ENCODE measurements at regions not wholly inside any gene's neighbourhood (a gene's known extent, or its start where the extent isn't known, plus 50 kb on each side); places are given as distances from the start of the nearest gene placed in this dataset.
A peak's percentile ranks its signal among the peaks of the same experiment; 100 is the strongest.
"Not testable (repeated sequence)": the region's sequence is repeated elsewhere in the genome, so short reads cannot be mapped to it uniquely, and the experiment has no call there.

DNA sequence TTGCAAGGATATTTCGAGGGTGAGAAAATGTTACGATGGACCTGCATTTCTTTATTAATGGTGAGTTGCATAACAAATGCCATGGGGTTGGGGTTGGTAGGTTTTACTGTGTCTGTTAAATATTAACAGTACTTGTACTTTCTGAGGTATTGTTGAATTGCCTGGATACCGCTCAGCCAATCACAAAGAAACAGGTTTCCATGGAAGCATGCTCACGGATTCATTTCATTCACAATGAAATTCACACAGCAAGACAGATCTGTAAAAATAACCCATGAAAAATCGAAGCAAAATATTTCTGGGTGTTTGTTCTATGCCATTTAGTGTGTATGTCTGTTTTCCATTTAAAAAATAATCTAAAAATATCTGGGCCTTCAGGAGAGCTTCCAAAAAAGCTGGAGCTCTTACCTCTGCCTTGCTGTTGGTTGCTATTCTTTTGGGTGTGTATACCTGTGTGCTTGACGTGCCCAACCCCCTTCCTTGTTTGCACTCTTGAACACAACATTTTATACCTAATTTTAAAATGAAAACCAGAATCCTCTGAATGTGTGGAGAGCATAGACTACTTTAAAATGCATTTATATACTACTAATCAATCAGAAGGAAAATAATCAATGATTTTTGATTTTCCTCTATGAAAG is 479.8 kb upstream of the TBL1XR1 start:
- DNase-seq (ENCODE audit: low spot score), result no peak

DNA sequence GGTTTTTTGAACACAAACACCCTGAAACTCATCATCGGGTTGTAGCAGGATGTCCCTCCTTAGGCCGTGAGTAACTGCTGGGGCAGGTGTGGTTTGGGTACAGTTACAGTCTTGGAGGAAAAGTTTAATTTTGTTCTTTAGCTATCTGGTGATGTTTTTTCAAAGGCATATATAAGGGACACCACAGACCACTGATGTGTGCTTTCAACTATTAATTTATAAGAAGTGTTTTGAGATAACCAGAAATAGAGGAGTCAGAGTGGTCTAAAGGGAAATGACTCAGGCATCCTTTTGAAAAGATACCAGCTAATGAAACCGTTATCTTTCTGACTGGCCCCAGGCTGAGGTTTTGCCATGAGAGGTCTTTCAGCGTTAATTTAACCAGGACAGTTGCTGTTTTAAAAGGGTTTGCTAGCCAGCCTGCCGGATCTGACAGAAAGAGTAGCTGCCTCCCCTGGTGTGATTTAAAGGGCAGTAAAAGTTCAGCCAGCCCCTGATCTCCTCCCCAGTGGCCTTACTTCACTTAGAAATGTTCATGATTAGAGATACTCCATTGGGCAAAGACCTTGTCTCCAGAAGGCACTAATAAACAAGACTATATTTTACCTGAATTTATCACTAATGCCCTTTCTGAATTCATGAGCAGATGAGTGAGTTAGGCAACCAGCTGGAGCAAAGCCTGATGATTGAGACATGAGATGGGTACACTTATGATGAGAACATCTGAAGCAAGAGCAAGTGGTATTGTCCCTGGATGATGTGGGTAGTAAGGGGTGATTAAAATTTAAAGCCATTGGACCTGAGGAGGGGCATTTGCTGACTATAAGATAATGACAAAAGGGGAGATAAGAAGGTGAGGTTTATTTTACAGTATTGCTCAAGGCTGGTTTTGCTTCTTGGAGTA is 482.5 kb upstream of the TBL1XR1 start:
- no peak for DNase-seq (ENCODE audit: low spot score)

DNA sequence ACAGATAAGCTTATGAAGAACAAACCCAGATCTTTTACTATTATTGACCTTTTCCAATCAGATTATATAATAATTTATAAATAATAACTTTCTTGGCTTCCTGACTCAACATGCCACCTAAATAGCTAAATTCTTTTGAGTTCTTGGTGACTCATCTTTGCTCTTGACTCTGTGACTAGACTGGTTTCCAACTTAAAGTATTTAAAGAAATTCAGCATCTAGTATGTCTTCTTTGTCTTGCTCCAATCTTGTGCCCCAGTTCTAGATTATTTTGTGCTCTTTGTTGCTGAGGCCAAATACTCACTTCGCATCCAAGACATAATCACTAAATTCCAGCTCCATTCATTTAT is 483.2 kb upstream of the TBL1XR1 start:
- no peak for DNase-seq (ENCODE audit: low spot score)

DNA sequence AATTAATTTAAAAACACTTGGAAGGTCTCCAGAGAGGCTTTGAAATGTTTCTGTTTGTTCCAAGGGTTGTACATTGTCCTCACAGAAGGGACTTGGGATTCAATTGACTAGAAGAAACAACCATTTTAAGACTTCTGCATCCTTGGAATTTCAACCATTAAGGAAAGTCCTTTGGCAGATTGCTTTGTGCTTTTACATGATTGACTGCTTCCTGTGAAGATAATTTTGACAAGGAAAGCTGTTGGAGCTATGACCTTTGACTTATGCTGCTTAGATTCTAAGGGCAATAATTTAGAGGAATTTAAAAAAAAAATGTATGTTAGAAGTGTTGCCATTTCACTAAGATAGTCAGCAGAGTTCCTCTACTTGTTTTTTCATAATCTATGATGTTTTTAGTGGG is 483.9 kb upstream of the TBL1XR1 start:
- no peak for DNase-seq (ENCODE audit: low spot score)

DNA sequence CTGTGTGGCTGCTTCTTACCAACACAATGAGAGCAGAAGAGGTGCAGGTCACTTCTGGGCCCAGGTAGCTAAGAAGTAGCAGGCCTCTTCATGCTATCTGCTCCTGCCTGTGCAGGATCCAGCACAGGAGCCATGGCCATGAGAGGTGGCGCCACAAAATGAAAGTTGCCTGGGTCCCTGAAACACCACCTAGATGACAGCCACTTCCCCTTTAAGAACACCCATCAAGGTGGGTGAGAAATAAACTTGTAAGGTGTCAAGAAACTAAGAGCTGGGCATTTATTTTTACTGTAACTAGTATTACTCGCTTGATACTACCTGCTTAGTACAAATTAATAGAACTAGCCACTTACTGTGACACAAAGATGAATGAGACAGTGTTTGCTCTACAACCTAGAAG is 484.6 kb upstream of the TBL1XR1 start:
- DNase-seq (ENCODE audit: low spot score), result no peak

DNA sequence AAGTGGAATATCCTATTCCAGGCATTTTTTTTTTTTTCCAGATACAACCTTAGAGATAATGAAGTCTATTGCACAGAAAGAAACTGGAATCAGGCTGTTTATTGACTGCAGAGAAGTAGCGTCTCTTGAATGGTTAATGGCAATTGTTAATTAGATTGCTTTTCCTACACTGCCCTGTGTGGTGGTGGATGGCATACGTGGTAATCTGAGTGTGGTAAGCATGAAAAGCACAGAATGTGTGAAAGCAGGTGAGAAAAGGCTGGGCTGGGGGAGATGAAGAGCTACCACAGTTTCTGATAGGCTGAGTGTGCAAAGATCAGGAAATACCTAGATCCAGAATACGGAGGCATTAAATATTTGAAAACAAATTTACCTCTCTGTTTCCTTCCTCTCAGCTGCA is 486.3 kb upstream of the TBL1XR1 start:
- no peak for DNase-seq (ENCODE audit: low spot score)

DNA sequence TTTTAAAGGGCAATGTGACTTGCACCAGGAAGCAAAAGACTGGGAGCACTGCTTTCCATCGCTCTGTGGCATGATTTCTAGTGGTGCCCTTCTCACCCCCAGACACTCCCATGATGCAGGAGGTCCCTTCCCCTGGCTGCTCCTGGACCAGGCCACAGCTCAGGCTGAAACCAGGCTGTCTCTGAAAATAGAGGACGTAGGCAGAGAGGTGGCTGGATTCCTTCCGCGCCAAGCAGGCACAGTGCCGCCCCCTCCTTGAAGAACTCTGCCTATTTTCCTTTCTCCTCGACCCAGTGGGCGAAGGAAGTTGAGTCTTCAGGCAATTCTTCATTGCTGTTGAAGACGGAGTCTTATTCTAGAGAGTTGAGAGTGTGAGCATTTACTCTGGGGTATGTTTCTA is 489.4 kb upstream of the TBL1XR1 start:
- DNase-seq (ENCODE audit: low spot score), result no peak

DNA sequence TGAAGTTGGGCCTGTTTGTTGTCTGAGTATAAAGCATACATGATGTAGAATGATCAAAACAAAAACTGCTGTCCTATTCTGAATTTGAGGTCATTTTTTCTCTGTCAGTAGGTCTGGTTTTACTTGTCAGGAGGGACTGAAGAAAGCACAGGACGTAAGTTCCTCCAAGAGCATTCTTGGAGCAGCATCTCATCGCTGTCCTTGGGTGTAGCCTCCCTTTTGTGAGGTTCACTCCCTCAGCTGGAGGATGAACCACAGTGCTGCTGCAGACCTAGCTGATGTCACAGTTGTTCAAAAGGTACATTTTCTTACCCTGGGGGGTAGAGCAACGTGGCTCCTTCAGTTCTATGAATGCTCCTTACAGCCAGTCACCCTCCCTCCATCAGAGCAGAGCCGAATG is 490.0 kb upstream of the TBL1XR1 start:
- DNase-seq (ENCODE audit: low spot score), result no peak

DNA sequence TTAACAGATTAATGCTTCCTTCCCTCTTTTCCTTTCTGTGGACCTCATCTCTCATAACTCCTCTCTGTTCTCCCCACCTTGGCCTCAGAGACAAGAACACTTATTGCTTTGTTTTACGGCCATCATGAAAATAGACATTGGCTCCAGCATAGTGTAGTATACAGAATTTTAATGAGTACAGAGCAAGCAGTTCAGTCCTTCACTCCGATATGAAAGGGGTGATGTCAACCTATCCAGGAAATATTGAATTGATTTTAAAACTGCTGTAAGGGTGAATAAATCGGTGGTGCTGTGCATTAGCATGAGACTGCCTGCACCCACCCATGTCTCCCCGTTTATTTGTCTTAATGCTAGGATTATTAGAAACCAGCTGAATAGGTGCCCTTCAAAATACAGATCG is 490.9 kb upstream of the TBL1XR1 start:
- DNase-seq (ENCODE audit: low spot score), result no peak

DNA sequence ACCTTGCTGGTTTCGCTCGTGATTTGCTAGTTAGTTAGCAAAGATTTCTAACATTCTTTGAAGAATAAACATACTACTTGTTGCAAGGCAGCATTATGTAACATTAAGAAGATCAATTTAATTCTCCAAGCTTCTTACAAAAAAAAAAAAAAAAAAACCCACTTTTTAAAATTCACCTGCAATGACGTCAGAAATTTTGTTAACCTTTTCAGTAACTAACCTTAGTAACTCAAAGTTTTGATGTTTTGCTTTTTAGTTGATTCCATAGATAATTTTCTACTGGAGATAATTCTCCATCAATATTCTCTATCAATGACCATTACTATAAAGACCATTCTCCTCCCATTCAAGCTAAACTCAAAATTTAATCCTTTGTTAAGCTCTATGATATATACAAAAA is 491.8 kb upstream of the TBL1XR1 start:
- no peak for DNase-seq (ENCODE audit: low spot score)

DNA sequence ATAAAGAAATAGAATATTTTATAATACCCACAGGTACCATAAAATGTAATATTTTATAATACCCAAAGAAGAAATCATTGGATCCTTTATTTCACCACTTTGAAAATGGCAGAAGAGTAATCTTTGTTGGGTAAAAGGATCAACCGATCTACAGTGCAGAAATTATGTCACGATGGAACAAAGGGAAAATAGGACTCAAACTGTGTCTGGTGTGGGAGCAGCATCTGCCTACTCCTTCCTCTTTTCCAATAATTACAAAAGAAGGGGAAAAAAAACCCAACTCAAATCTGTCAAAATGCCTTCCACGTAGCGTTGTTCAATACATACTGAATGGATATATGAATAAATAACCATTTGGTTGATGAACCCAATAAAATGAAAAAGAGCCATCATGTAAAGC is 492.6 kb upstream of the TBL1XR1 start:
- no peak for DNase-seq (ENCODE audit: low spot score)

DNA sequence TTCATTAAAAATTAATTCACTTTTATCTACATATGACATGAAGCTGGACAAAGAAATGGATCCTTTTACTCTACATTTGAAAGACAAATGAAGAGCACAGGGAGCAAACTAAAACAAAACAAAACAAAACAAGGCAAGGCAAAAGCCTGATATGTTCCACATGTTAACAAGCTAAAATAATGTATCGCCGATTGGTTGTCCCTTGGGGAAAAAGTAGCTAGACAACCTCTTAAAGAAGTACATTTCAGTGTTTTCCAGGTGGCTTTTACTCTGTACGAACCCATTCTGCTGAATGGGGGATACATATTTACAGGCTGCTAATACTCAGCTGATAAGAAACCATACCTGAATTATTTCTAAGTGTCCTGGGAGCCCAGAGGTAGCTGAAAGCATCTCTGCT is 493.0 kb upstream of the TBL1XR1 start:
- DNase-seq (ENCODE audit: low spot score), result no peak

DNA sequence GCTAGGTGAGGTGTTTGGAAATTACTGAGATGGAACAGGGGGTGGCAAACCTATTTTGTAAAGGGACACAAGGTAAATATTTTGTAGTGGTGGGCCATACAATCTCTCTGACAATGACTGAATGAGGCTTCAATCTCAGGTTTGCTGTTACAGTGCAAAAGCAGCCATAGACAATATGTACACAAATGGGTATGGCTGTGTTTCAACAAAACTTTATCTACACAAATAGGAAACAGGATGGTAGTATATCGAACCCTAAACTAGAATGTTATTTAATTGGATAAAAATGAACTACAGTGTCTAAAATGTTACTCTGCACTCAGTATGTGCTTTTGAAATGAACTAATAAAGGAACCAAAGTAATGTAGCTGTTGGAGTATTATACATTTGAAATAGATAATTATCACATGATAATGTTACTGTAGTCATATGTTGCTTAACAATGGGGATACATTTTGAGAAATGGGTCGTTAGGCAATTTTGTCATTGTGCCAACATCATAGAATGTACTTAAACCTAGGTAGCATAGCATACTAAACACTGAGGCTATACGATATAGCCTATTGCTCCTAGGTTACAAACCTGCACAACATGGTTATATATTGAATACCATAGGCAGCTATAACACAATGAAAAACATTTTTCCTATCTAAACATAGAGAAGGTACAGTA is 495.2 kb upstream of the TBL1XR1 start:
- no peak for DNase-seq (ENCODE audit: low spot score)

DNA sequence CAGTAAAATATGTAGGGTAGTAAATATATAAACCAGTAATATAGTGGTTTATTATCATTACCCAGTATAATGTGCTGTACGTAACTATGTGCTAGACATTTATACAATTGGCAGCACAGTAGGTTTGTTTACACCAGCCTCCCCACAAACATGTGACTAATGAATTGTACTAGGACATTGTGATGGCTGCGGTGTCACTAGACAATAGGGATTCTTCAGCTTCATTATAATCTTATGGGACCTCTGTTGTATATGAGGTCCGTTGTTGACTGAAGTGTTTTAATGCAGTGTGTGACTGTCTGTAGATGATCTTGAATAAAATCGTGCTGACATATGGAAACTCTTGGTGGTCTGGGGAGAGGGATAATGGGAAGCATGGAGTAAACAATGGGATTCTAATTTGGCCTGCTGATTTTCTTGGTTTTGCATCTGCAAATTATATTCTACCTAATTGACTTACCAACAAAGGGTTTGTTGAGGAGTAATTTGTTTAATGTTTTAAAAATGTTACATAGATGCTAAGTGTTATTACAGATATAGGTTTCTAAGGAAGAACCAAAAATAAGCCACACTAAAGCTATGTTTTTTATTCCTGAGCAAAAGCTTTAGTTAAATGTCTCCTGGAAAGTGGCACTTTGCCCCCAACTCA is 496.5 kb upstream of the TBL1XR1 start:
- no peak for DNase-seq (ENCODE audit: low spot score)

DNA sequence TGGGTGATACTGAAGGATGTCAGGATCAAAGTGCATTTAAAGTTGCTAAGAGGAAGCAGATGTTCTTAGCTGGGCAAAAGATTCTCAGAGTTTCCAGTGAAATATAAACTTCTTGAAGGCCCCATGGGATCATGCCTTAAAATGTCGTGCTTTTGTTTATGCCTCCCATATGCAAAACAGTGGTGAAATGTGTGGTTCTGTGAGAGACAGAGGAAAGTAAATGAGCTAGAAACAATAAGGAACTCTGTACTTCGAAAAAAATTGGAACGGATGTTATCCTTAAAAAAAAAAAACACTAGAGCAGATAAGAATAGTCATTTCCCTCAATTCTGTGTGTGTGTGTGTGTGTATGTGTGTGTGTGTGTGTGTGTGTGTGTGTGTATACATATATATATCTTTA is 497.0 kb upstream of the TBL1XR1 start:
- peak; percentile 35 for DNase-seq (ENCODE audit: low spot score)

DNA sequence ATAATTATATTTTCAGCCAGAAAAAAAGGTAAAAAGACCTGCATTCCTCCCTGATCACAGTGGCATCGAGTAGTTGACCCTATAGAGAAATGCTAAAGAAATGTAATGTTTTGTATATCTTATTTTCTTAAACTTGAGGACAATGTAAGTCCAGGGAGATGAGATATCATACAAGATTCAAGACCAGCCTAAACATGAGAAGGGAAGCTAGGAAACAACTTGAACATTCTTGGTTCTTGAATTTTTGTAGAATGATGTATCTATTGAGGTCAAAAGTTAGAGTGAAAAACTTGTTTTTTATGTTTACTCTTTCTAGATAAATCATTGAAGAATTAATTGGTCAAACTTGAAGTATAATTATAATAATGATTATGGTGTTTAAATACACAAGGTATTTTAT is 497.7 kb upstream of the TBL1XR1 start:
- DNase-seq (ENCODE audit: low spot score), result no peak

DNA sequence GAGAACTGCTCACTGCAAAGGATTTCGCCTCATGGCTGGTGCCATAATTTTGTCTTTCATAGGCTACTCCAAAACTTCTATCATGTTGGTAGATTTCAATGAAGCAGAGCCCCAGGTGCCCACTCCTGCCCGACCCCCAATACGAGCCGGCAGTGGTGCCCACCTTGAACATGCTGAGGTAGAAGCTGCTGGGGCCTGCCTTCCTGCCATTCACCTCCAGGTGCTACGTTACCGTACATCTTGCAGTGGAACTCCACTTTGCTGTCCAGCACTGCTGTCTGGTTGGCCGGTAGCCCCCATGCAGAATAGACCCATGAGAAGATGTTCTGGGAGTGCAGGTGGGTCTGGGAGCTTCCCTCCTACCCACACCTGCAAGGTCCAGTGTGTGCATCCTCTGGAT is 502.8 kb upstream of the TBL1XR1 start:
- no peak for DNase-seq (ENCODE audit: low spot score)

DNA sequence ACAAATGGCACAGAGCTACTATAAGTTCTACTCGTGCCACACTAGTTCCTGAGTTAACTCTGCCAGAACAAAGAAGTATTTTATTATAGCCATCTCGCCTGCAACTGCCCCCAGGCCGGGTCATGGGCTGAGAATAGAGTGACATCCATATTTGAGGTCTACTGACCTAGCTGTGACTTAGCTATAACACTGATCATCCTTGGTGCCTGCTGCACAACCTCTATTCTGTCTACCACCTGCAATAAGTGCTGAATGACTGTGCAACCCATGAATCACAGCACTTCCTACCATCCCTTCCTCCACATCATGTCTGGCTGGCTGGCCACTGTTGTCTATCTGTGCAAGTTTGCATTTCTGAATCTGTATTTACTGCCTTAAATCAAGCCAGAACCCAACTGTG is 506.5 kb upstream of the TBL1XR1 start:
- DNase-seq (ENCODE audit: low spot score), result no peak

DNA sequence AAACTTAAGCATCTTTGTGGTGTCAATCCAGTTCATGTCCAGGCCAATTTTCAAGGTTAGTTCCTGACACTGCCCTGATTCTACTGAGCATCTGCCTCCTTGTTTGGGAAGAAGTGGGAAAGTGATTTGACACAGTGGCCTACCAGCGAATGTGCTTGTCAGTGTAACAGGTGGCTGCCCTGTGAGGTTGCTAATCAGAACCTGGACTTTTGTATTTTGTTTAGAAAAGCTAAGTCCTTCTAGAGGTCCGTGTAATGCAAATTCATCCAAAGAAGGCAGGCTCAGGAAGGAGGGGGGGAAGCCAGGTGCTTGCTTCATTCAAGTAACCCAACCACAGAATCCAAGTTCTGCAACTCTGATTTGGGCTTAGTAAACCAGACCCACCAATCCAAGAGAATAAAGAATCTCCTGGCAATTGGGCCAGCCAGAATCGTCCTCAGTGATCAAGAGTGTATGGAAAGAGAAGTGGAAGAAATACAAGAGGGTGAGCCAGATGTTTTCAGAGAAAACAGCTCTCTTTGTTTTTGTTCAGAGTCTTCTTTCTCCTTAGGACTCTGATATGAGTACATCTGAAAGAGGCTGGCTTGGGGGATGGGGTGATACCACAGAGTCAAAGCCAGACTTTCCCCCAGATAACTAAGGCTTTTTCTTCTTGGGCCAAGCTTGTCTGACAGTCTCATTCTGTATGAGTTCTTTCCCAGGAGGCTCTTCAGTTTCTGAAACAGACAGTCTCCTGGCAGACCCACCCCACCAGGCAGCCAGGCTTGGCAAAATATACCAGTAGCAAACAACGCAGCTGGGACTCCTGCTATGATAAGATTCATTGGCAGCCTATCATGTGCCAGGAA is 508.9 kb upstream of the TBL1XR1 start:
- DNase-seq (ENCODE audit: low spot score), result no peak

DNA sequence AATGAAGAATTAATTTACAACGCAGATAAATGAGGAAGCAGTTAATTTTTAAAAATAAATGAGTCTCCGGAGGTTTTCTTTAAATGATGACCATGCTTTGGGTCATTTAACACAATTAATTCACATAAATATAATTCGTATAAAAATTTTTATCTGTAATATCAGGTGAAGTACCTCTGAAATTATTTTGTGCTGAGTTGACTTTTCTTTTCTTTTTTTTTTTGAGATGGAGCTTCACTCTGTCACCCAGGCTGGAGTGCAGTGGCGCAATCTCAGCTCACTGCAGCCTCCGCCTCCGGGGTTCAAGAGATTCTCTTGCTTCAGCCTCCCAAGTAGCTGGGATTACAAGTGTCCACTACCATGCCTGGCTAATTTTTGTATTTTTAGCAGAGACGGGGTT is 512.2 kb upstream of the TBL1XR1 start:
- DNase-seq (ENCODE audit: low spot score), result not testable (repeated sequence)

DNA sequence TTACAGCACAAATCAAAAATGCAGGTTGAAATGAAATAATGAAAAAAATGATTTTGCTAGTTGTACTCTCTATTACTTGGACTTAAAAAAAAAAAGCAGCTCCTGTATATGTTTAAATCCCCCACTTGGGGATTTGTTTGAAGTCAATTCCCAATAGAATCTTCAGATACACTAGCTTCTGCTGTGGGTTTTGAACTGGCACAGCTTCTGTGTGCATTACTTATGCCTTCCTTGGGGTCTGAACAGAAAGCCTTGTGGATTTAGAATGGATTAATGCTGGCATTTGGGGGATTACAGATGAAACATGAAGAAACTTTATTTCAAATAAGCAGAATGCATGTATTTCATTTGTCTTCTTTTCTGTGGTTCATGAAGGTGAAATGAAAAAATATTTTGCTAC is 513.2 kb upstream of the TBL1XR1 start:
- DNase-seq (ENCODE audit: low spot score), result no peak

DNA sequence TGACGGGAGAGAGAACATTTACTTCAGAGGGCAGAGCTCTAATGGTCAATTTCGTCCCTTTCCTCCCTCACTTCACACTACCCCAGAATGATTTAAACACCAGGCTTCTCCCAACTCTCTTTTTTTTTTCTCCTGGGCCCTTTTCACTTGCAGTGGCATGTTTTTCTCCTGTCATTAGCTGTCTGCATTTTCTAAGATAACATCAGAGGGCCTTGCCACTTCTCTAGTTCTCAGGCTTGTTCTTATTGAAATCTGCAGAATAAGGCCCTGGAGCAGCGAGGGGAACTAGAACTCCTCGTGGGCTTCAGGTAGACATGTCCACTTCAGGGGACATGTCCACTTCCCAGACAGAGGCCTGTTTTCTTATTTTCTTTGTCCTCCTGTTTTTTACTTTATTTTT is 514.4 kb upstream of the TBL1XR1 start:
- no peak for DNase-seq (ENCODE audit: low spot score)

All from NAMALWA (cell line).